Neural cell (in vitro differentiated cells): ENCODE measurements at regions not wholly inside any gene's neighbourhood (a gene's known extent, or its start where the extent isn't known, plus 50 kb on each side); places are given as distances from the start of the nearest gene placed in this dataset.

ENCODE experiments used
- H2AFZ ChIP-seq: fragments of 200-600, 300-800 bp; sonication (generic), shearing (Covaris generic); 2 replicates; pipeline ENCODE4 v1.6.0; 2014; ENCODE audit warnings: low read depth, mild to moderate bottlenecking, antibody characterized with exemption, low read length, moderate library complexity
- H3F3A ChIP-seq: fragments of 200-600 bp; shearing (Covaris generic); 2 replicates; pipeline ENCODE4 v1.6.1; 2016; ENCODE audit warnings: mild to moderate bottlenecking, moderate library complexity, mixed read lengths, antibody characterized with exemption, low read length; ENCODE audit not compliant: insufficient read depth, poor library complexity, severe bottlenecking
- H3K27ac ChIP-seq: fragments of 200-600, 300-800 bp; sonication (generic), shearing (Covaris generic); 2 replicates; pipeline ENCODE4 v1.5.1; 2014; ENCODE audit warnings: mild to moderate bottlenecking, low read length, moderate library complexity
- H3K27me3 ChIP-seq: fragments of 300-800, 200-600 bp; sonication (generic), shearing (Covaris generic); 2 replicates; pipeline ENCODE4 v1.6.0; 2014; ENCODE audit warnings: mild to moderate bottlenecking, low read depth, low read length, moderate library complexity; ENCODE audit not compliant: insufficient read depth
- H3K36me3 ChIP-seq: fragments of 300-800, 200-600 bp; sonication (generic), shearing (Covaris generic); 2 replicates; pipeline ENCODE4 v1.5.1; 2014; ENCODE audit warnings: mild to moderate bottlenecking, antibody characterized with exemption, low read length, moderate library complexity; ENCODE audit not compliant: insufficient read depth
- H3K4me2 ChIP-seq: fragments of 300-800, 200-600 bp; sonication (generic), shearing (Covaris generic); 2 replicates; pipeline ENCODE4 v1.6.0; 2014; ENCODE audit warnings: mild to moderate bottlenecking, low read length
- H3K4me3 ChIP-seq: fragments of 300-800, 200-600 bp; sonication (generic), shearing (Covaris generic); 2 replicates; pipeline ENCODE4 v1.5.1; 2014; ENCODE audit warnings: mild to moderate bottlenecking, low read length, moderate library complexity
- H3K79me2 ChIP-seq: fragments of 200-600 bp; shearing (Covaris generic); replicated peaks from 2 replicates; pipeline ENCODE4 v1.6.0; 2014; ENCODE audit warnings: mild to moderate bottlenecking, low read length, moderate library complexity; ENCODE audit not compliant: insufficient read depth
- H3K9ac ChIP-seq: fragments of 300-800, 200-600 bp; sonication (generic), shearing (Covaris generic); 2 replicates; pipeline ENCODE4 v1.6.1; 2016; ENCODE audit warnings: mild to moderate bottlenecking, low read length, mixed read lengths
- H3K9me2 ChIP-seq: fragments of 200-600 bp; shearing (Covaris generic); 2 replicates; pipeline ENCODE4 v1.6.1; 2016; ENCODE audit warnings: mild to moderate bottlenecking, low read length, mixed read lengths; ENCODE audit not compliant: insufficient read depth
- H3K9me3 ChIP-seq: fragments of 200-600, 300-800 bp; sonication (generic), shearing (Covaris generic); 2 replicates; pipeline ENCODE4 v1.6.1; 2016; ENCODE audit warnings: mild to moderate bottlenecking, mixed run types, low read length, moderate library complexity, mixed read lengths
- H4K20me1 ChIP-seq: fragments of 200-600 bp; shearing (Covaris generic); 2 replicates; pipeline ENCODE4 v1.6.1; 2016; ENCODE audit warnings: mild to moderate bottlenecking, mixed run types; ENCODE audit not compliant: insufficient read depth
- EP300 ChIP-seq: fragments of 450-650 bp; conservative IDR thresholded peaks from 2 replicates; pipeline ENCODE4 v1.6.1; 2014; ENCODE audit warnings: antibody characterized with exemption, mild to moderate bottlenecking, moderate library complexity; ENCODE audit not compliant: poor library complexity, severe bottlenecking
- EZH2 ChIP-seq: fragments of 200-600, 300-800 bp; shearing (Covaris generic), sonication (generic); IDR thresholded peaks from 2 replicates; pipeline ENCODE4 v1.6.1; 2014; ENCODE audit warnings: antibody characterized with exemption, low read length, borderline replicate concordance, mild to moderate bottlenecking; ENCODE audit not compliant: insufficient read depth, poor library complexity, severe bottlenecking
- MXI1 ChIP-seq: fragments of 450-650 bp; conservative IDR thresholded peaks from 2 replicates; pipeline ENCODE4 v1.6.1; 2014; ENCODE audit warnings: antibody characterized with exemption, mild to moderate bottlenecking; ENCODE audit not compliant: poor library complexity, severe bottlenecking
- POLR2AphosphoS5 ChIP-seq: IDR thresholded peaks from 2 replicates; pipeline ENCODE4 v1.6.1; 2012
- RAD21 ChIP-seq: fragments of 450-650 bp; conservative IDR thresholded peaks from 2 replicates; pipeline ENCODE4 v1.6.1; 2014; ENCODE audit warnings: antibody characterized with exemption, mild to moderate bottlenecking, moderate library complexity
- REST ChIP-seq: IDR thresholded peaks from 2 replicates; pipeline ENCODE4 v1.6.1; 2012; ENCODE audit warnings: borderline replicate concordance
- SMC3 ChIP-seq: fragments of 450-650 bp; conservative IDR thresholded peaks from 2 replicates; pipeline ENCODE4 v1.6.1; 2014; ENCODE audit warnings: antibody characterized with exemption, mild to moderate bottlenecking, moderate library complexity; ENCODE audit not compliant: poor library complexity
- TAF1 ChIP-seq: IDR thresholded peaks from 2 replicates; pipeline ENCODE4 v1.6.1; 2012; ENCODE audit warnings: low read depth
- TF ChIP-seq, protein P1 (sequence below): fragments of 450-650 bp; IDR thresholded peaks from 2 replicates; pipeline ENCODE4 v1.5.1; 2014; ENCODE audit warnings: antibody characterized with exemption, mild to moderate bottlenecking, moderate library complexity; ENCODE audit not compliant: poor library complexity, severe bottlenecking

GRCh38 chr5:124995421-124995820, 249.0 kb upstream of the ZNF608 start:
- Histone ChIP-seq H3K9me3 (no peaks in the 10 kb centered on the region), H3F3A (no peaks in the 10 kb centered on the region), H3K4me3 (no peak overlapping the region), H3K79me2 (no peaks in the 10 kb centered on the region), H3K9me2 (no peaks in the 10 kb centered on the region), H3K36me3 (no peaks in the 10 kb centered on the region), H3K27me3 (no peaks in the 10 kb centered on the region), H3K27ac (no peak overlapping the region), H4K20me1 (no peaks in the 10 kb centered on the region), H3K9ac (no peak overlapping the region), H3K4me2 (no peak overlapping the region), H2AFZ (no peak overlapping the region)
- TF ChIP-seq TAF1, result no peak
- TF ChIP-seq EZH2, result no peak
- no peak for TF ChIP-seq REST

GRCh38 chr5:124996023-124996763, 249.8 kb upstream of the ZNF608 start:
- H3K9ac ChIP-seq, result no peak overlapping the region
- H4K20me1 ChIP-seq, result no peaks in the 10 kb centered on the region
- H3K4me2 ChIP-seq, result no peak overlapping the region
- H3K79me2 ChIP-seq, result no peaks in the 10 kb centered on the region
- H3K9me3 ChIP-seq, result no peaks in the 10 kb centered on the region
- H3K36me3 ChIP-seq, result no peaks in the 10 kb centered on the region
- no peak overlapping the region for H3K4me3 ChIP-seq
- no peaks in the 10 kb centered on the region for H3F3A ChIP-seq
- no peak overlapping the region for H2AFZ ChIP-seq
- no peak for TF ChIP-seq EP300
- TF ChIP-seq TAF1, result no peak
- TF ChIP-seq POLR2AphosphoS5, result no peak
- TF ChIP-seq MXI1, result no peak
- TF ChIP-seq REST, result no peak
- TF ChIP-seq RAD21, result no peak
- no peak for TF ChIP-seq SMC3
- TF ChIP-seq, protein P1, sequence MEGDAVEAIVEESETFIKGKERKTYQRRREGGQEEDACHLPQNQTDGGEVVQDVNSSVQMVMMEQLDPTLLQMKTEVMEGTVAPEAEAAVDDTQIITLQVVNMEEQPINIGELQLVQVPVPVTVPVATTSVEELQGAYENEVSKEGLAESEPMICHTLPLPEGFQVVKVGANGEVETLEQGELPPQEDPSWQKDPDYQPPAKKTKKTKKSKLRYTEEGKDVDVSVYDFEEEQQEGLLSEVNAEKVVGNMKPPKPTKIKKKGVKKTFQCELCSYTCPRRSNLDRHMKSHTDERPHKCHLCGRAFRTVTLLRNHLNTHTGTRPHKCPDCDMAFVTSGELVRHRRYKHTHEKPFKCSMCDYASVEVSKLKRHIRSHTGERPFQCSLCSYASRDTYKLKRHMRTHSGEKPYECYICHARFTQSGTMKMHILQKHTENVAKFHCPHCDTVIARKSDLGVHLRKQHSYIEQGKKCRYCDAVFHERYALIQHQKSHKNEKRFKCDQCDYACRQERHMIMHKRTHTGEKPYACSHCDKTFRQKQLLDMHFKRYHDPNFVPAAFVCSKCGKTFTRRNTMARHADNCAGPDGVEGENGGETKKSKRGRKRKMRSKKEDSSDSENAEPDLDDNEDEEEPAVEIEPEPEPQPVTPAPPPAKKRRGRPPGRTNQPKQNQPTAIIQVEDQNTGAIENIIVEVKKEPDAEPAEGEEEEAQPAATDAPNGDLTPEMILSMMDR, result no peak
- TF ChIP-seq EZH2, result no peak
- H3K9me2 ChIP-seq, result no peaks in the 10 kb centered on the region
- no peak overlapping the region for H3K27ac ChIP-seq
- no peaks in the 10 kb centered on the region for H3K27me3 ChIP-seq
